ENCODE measurements at regions not wholly inside any gene's neighbourhood (a gene's known extent, or its start where the extent isn't known, plus 50 kb on each side); places are given as distances from the start of the nearest gene placed in this dataset.
"Not testable (repeated sequence)": the region's sequence is repeated elsewhere in the genome, so short reads cannot be mapped to it uniquely, and the experiment has no call there.

- Histone ChIP-seq H3K27ac (ENCODE audit: low read depth in 2 of 2, low read length in 1 of 2) (peak overlapping the region; percentile 82 to 83), H3K4me1 (ENCODE audit: control insufficient read depth in 2 of 2, insufficient read depth in 2 of 2, low read length in 1 of 2) (peaks cover 0 to 3% of the 10 kb centered on the region in 2 donors), H3K9me3 (ENCODE audit: control insufficient read depth in 2 of 2, insufficient read depth in 1 of 2, low read depth in 1 of 2, low read length in 1 of 2) (no peaks in the 10 kb centered on the region), H3K27me3 (ENCODE audit: control insufficient read depth in 1 of 2, insufficient read depth in 2 of 2, low read length in 2 of 2) (no peaks in the 10 kb centered on the region), H3K36me3 (ENCODE audit: control insufficient read depth in 2 of 2, insufficient read depth in 2 of 2, low read length in 1 of 2) (no peaks in the 10 kb centered on the region), H3K4me3 (ENCODE audit: low read depth in 1 of 2, low read length in 2 of 2) (peak overlapping the region; percentile 57 to 92)
- WGBS, 2 donors, result 16 to 17% methylated on average over 8 of the region's 8 CpGs
These were observed 146.3 kb downstream of the GPR85 start for GRCh38 chr7:112940314-112940732.

GRCh38 chr7:112939574-112940313 lies 146.9 kb downstream of the GPR85 start:
- Histone ChIP-seq H3K27ac (ENCODE audit: low read depth in 2 of 2, low read length in 1 of 2) (peak overlapping the region; percentile 82 to 83), H3K36me3 (ENCODE audit: control insufficient read depth in 2 of 2, insufficient read depth in 2 of 2, low read length in 1 of 2) (no peaks in the 10 kb centered on the region)
- 0% methylated on average over 54 to 55 of the region's 55 CpGs for WGBS, 2 donors

GRCh38 chr7:112938863-112939573 lies 147.6 kb downstream of the GPR85 start:
- no peaks in the 10 kb centered on the region for H3K27me3 ChIP-seq (ENCODE audit: control insufficient read depth in 1 of 2, insufficient read depth in 2 of 2, low read length in 2 of 2)
- H3K9me3 ChIP-seq (ENCODE audit: control insufficient read depth in 2 of 2, insufficient read depth in 1 of 2, low read depth in 1 of 2, low read length in 1 of 2), result no peaks in the 10 kb centered on the region
- peak overlapping the region; percentile 73 to 92 for H3K4me3 ChIP-seq (ENCODE audit: low read depth in 1 of 2, low read length in 2 of 2)
- H3K36me3 ChIP-seq (ENCODE audit: control insufficient read depth in 2 of 2, insufficient read depth in 2 of 2, low read length in 1 of 2), result no peaks in the 10 kb centered on the region
- 1 to 2% methylated on average over 25 to 26 of the region's 26 CpGs for WGBS, 2 donors
- peaks cover 0 to 3% of the 10 kb centered on the region in 2 donors for H3K4me1 ChIP-seq (ENCODE audit: control insufficient read depth in 2 of 2, insufficient read depth in 2 of 2, low read length in 1 of 2)
- peak overlapping the region; percentile 21 to 72 for H3K27ac ChIP-seq (ENCODE audit: low read depth in 2 of 2, low read length in 1 of 2)

More at GRCh38 chr7:112939574-112940313, 146.9 kb downstream of the GPR85 start:
- Histone ChIP-seq H3K27me3 (ENCODE audit: control insufficient read depth in 1 of 2, insufficient read depth in 2 of 2, low read length in 2 of 2) (no peaks in the 10 kb centered on the region), H3K9me3 (ENCODE audit: control insufficient read depth in 2 of 2, insufficient read depth in 1 of 2, low read depth in 1 of 2, low read length in 1 of 2) (no peaks in the 10 kb centered on the region), H3K4me3 (ENCODE audit: low read depth in 1 of 2, low read length in 2 of 2) (peak overlapping the region; percentile 73 to 92), H3K4me1 (ENCODE audit: control insufficient read depth in 2 of 2, insufficient read depth in 2 of 2, low read length in 1 of 2) (peaks cover 0 to 3% of the 10 kb centered on the region in 2 donors)

- Histone ChIP-seq H3K4me3 (ENCODE audit: low read depth in 1 of 2, low read length in 2 of 2) (no peak overlapping the region), H3K4me1 (ENCODE audit: control insufficient read depth in 2 of 2, insufficient read depth in 2 of 2, low read length in 1 of 2) (peaks cover 0 to 3% of the 10 kb centered on the region in 2 donors), H3K27me3 (ENCODE audit: control insufficient read depth in 1 of 2, insufficient read depth in 2 of 2, low read length in 2 of 2) (no peaks in the 10 kb centered on the region), H3K36me3 (ENCODE audit: control insufficient read depth in 2 of 2, insufficient read depth in 2 of 2, low read length in 1 of 2) (no peaks in the 10 kb centered on the region), H3K9me3 (ENCODE audit: control insufficient read depth in 2 of 2, insufficient read depth in 1 of 2, low read depth in 1 of 2, low read length in 1 of 2) (no peaks in the 10 kb centered on the region), H3K27ac (ENCODE audit: low read depth in 2 of 2, low read length in 1 of 2) (no peak overlapping the region)
- 68 to 73% methylated on average over 3 of the region's 3 CpGs for WGBS, 2 donors
These were observed 147.6 kb upstream of the TMEM168 start for GRCh38 chr7:112937651-112938415.

- Histone ChIP-seq H3K27me3 (ENCODE audit: control insufficient read depth in 1 of 2, insufficient read depth in 2 of 2, low read length in 2 of 2) (no peaks in the 10 kb centered on the region), H3K36me3 (ENCODE audit: control insufficient read depth in 2 of 2, insufficient read depth in 2 of 2, low read length in 1 of 2) (no peaks in the 10 kb centered on the region), H3K9me3 (ENCODE audit: control insufficient read depth in 2 of 2, insufficient read depth in 1 of 2, low read depth in 1 of 2, low read length in 1 of 2) (no peaks in the 10 kb centered on the region), H3K4me3 (ENCODE audit: low read depth in 1 of 2, low read length in 2 of 2) (no peak overlapping the region), H3K4me1 (ENCODE audit: control insufficient read depth in 2 of 2, insufficient read depth in 2 of 2, low read length in 1 of 2) (no peaks in the 10 kb centered on the region), H3K27ac (ENCODE audit: low read depth in 2 of 2, low read length in 1 of 2) (no peak overlapping the region)
- 84 to 88% methylated on average over 3 of the region's 3 CpGs for WGBS, 2 donors
These were observed 143.4 kb upstream of the TMEM168 start for GRCh38 chr7:112933598-112933997.

GRCh38 chr7:112930787-112931186 lies 140.6 kb upstream of the TMEM168 start:
- Histone ChIP-seq H3K27me3 (ENCODE audit: control insufficient read depth in 1 of 2, insufficient read depth in 2 of 2, low read length in 2 of 2) (no peaks in the 10 kb centered on the region), H3K4me1 (ENCODE audit: control insufficient read depth in 2 of 2, insufficient read depth in 2 of 2, low read length in 1 of 2) (no peaks in the 10 kb centered on the region), H3K4me3 (ENCODE audit: low read depth in 1 of 2, low read length in 2 of 2) (no peak overlapping the region), H3K27ac (ENCODE audit: low read depth in 2 of 2, low read length in 1 of 2) (no peak overlapping the region), H3K9me3 (ENCODE audit: control insufficient read depth in 2 of 2, insufficient read depth in 1 of 2, low read depth in 1 of 2, low read length in 1 of 2) (no peaks in the 10 kb centered on the region), H3K36me3 (ENCODE audit: control insufficient read depth in 2 of 2, insufficient read depth in 2 of 2, low read length in 1 of 2) (no peaks in the 10 kb centered on the region)
- WGBS, 2 donors, result 53 to 76% methylated on average over 2 of the region's 2 CpGs

GRCh38 chr7:112929421-112929820 lies 139.2 kb upstream of the TMEM168 start:
- H3K36me3 ChIP-seq (ENCODE audit: control insufficient read depth in 2 of 2, insufficient read depth in 2 of 2, low read length in 1 of 2), result no peaks in the 10 kb centered on the region
- H3K4me1 ChIP-seq (ENCODE audit: control insufficient read depth in 2 of 2, insufficient read depth in 2 of 2, low read length in 1 of 2), result no peaks in the 10 kb centered on the region
- H3K9me3 ChIP-seq (ENCODE audit: control insufficient read depth in 2 of 2, insufficient read depth in 1 of 2, low read depth in 1 of 2, low read length in 1 of 2), result no peaks in the 10 kb centered on the region
- H3K4me3 ChIP-seq (ENCODE audit: low read depth in 1 of 2, low read length in 2 of 2), result no peak overlapping the region
- H3K27me3 ChIP-seq (ENCODE audit: control insufficient read depth in 1 of 2, insufficient read depth in 2 of 2, low read length in 2 of 2), result no peaks in the 10 kb centered on the region
- 96 to 99% methylated on average over 3 of the region's 3 CpGs for WGBS, 2 donors
- H3K27ac ChIP-seq (ENCODE audit: low read depth in 2 of 2, low read length in 1 of 2), result no peak overlapping the region

GRCh38 chr7:112926018-112926417 lies 135.8 kb upstream of the TMEM168 start:
- Histone ChIP-seq H3K4me1 (ENCODE audit: control insufficient read depth in 2 of 2, insufficient read depth in 2 of 2, low read length in 1 of 2) (no peaks in the 10 kb centered on the region), H3K4me3 (ENCODE audit: low read depth in 1 of 2, low read length in 2 of 2) (no peak overlapping the region), H3K9me3 (ENCODE audit: control insufficient read depth in 2 of 2, insufficient read depth in 1 of 2, low read depth in 1 of 2, low read length in 1 of 2) (no peaks in the 10 kb centered on the region), H3K36me3 (ENCODE audit: control insufficient read depth in 2 of 2, insufficient read depth in 2 of 2, low read length in 1 of 2) (no peaks in the 10 kb centered on the region), H3K27me3 (ENCODE audit: control insufficient read depth in 1 of 2, insufficient read depth in 2 of 2, low read length in 2 of 2) (no peaks in the 10 kb centered on the region), H3K27ac (ENCODE audit: low read depth in 2 of 2, low read length in 1 of 2) (no peak overlapping the region)

- not testable (repeated sequence) for H3K9me3 ChIP-seq (ENCODE audit: control insufficient read depth in 2 of 2, insufficient read depth in 1 of 2, low read depth in 1 of 2, low read length in 1 of 2); H3K27ac ChIP-seq (ENCODE audit: low read depth in 2 of 2, low read length in 1 of 2); H3K27me3 ChIP-seq (ENCODE audit: control insufficient read depth in 1 of 2, insufficient read depth in 2 of 2, low read length in 2 of 2); H3K4me3 ChIP-seq (ENCODE audit: low read depth in 1 of 2, low read length in 2 of 2); H3K4me1 ChIP-seq (ENCODE audit: control insufficient read depth in 2 of 2, insufficient read depth in 2 of 2, low read length in 1 of 2); H3K36me3 ChIP-seq (ENCODE audit: control insufficient read depth in 2 of 2, insufficient read depth in 2 of 2, low read length in 1 of 2)
- WGBS, 2 donors, result 95 to 98% methylated on average over 9 to 25 of the region's 25 CpGs
These were observed 132.4 kb upstream of the TMEM168 start for GRCh38 chr7:112922546-112922945.
